Esophagus muscularis mucosa (tissue), 4 donors: ENCODE measurements at regions not wholly inside any gene's neighbourhood (a gene's known extent, or its start where the extent isn't known, plus 50 kb on each side); places are given as distances from the start of the nearest gene placed in this dataset.

ENCODE experiments used
- CTCF ChIP-seq, 3 experiments: fragments of 200-600 bp in 2 of 3; fragments of 450-650 bp in 1 of 3; sonication (generic) in 2 of 3; IDR thresholded peaks; one replicate each; pipeline ENCODE4 v1.5.1; 2017 to 2019; ENCODE audit warnings: antibody characterized with exemption in 3 of 3, mild to moderate bottlenecking in 2 of 3, moderate library complexity in 1 of 3
- EP300 ChIP-seq: sonication (generic); formaldehyde crosslinking; IDR thresholded peaks from one replicate; pipeline ENCODE4 v1.6.1; 2017; ENCODE audit warnings: antibody characterized with exemption
- POLR2A ChIP-seq: fragments of 450-650 bp; IDR thresholded peaks from one replicate; pipeline ENCODE4 v1.6.1; 2017; ENCODE audit warnings: antibody characterized with exemption, moderate library complexity, mild to moderate bottlenecking, low read depth

GRCh38 chr1:60427194-60427593 is 353.6 kb upstream of the C1orf87 start:
- TF ChIP-seq CTCF (IDR thresholded peaks at IDR 0.05) (no peak), POLR2A (no peak), EP300 (no peak)
